HG02678 (cell line): ENCODE measurements at regions not wholly inside any gene's neighbourhood (a gene's known extent, or its start where the extent isn't known, plus 50 kb on each side); places are given as distances from the start of the nearest gene placed in this dataset.
A peak's percentile ranks its signal among the peaks of the same experiment; 100 is the strongest.

Experiments used
- ATAC-seq: cut with Tn5 transposase; IDR thresholded peaks from one replicate; pipeline ENCODE4 v1.9.1; 2021; ENCODE audit warnings: mild to moderate bottlenecking, moderate library complexity; ENCODE audit not compliant: unreplicated experiment

- no peak for ATAC-seq
Measured at GRCh38 chr2:151037434-151037833, 224.2 kb downstream of the RBM43 start.

GRCh38 chr2:151033271-151034248, 228.1 kb downstream of the RBM43 start:
- no peak for ATAC-seq

- no peak for ATAC-seq
Measured at GRCh38 chr2:151032741-151033191, 228.9 kb downstream of the RBM43 start.

- no peak for ATAC-seq
Measured at GRCh38 chr2:151030663-151031230, 230.9 kb downstream of the RBM43 start.

GRCh38 chr2:151029406-151030157, 232.1 kb downstream of the RBM43 start:
- peak; percentile 41 for ATAC-seq

- ATAC-seq = no peak
Measured at GRCh38 chr2:151028691-151029176, 232.9 kb downstream of the RBM43 start.

GRCh38 chr2:151027151-151027550, 234.5 kb downstream of the RBM43 start:
- no peak for ATAC-seq

GRCh38 chr2:151025816-151026215, 235.8 kb downstream of the RBM43 start:
- ATAC-seq = no peak

- ATAC-seq = no peak
Measured at GRCh38 chr2:151024696-151025251, 236.9 kb downstream of the RBM43 start.

GRCh38 chr2:151021747-151022452, 239.8 kb downstream of the RBM43 start:
- no peak for ATAC-seq

- peak; percentile 80 for ATAC-seq
Measured at GRCh38 chr2:151020411-151020810, 241.3 kb downstream of the RBM43 start.

- ATAC-seq = no peak
Measured at GRCh38 chr2:151009437-151010175, 252.1 kb downstream of the RBM43 start.

- ATAC-seq = no peak
Measured at GRCh38 chr2:151007365-151007764, 254.3 kb downstream of the RBM43 start.

- ATAC-seq = no peak
Measured at GRCh38 chr2:151002959-151003600, 258.6 kb downstream of the RBM43 start.

- ATAC-seq = no peak
Measured at GRCh38 chr2:150997702-150998440, 263.8 kb downstream of the RBM43 start.

- ATAC-seq = no peak
Measured at GRCh38 chr2:150997066-150997465, 264.6 kb downstream of the RBM43 start.

- no peak for ATAC-seq
Measured at GRCh38 chr2:150994076-150994475, 267.6 kb downstream of the RBM43 start.

- ATAC-seq = no peak
Measured at GRCh38 chr2:150989969-150990368, 271.7 kb downstream of the RBM43 start.
